ENCODE measurements at regions not wholly inside any gene's neighbourhood (a gene's known extent, or its start where the extent isn't known, plus 50 kb on each side); places are given as distances from the start of the nearest gene placed in this dataset.

DNA sequence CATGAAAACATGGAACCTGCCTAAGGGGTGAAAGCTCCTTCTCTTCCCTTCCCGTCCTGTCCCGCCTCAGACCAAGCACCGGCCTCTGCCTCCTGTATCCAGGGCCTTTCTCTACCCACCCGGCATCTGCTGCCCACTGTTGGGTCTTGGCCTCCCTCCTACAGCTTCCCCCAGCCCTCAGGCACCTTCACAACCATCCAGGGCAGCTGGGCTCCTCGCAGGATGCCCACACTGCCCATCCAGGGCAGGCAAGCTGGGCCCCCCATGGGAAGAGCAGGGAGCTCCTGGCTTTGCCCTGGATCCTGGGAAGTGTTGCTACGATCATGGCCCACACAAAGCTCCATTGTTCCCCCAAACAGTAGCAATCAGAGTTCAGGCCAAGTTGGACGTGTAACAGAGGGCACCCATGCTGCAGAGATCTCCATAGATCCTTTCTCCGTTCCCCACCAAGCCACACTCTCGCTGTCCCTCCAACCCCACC is 206.6 kb downstream of the NDUFA10 start (continued):
- TF ChIP-seq, protein P1, sequence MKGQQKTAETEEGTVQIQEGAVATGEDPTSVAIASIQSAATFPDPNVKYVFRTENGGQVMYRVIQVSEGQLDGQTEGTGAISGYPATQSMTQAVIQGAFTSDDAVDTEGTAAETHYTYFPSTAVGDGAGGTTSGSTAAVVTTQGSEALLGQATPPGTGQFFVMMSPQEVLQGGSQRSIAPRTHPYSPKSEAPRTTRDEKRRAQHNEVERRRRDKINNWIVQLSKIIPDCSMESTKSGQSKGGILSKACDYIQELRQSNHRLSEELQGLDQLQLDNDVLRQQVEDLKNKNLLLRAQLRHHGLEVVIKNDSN (CRISPR knock-in tag; IDR thresholded peaks at IDR 0.05): no peak
- TF ChIP-seq, protein P2, sequence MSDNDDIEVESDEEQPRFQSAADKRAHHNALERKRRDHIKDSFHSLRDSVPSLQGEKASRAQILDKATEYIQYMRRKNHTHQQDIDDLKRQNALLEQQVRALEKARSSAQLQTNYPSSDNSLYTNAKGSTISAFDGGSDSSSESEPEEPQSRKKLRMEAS (CRISPR knock-in tag; IDR thresholded peaks at IDR 0.05): no peak
- TF ChIP-seq BCOR (IDR thresholded peaks at IDR 0.05) (no peak), TAL1 (IDR thresholded peaks at IDR 0.05) (no peak), MCM2 (IDR thresholded peaks at IDR 0.05; ENCODE audit: low read depth) (no peak), SMAD1 (IDR thresholded peaks at IDR 0.05; ENCODE audit: low read depth, low read length, partially characterized antibody) (no peak), LCOR (CRISPR knock-in tag; IDR thresholded peaks at IDR 0.05) (no peak), HNRNPK (IDR thresholded peaks at IDR 0.05; ENCODE audit: low read depth, low read length, poor library complexity, severe bottlenecking) (no peak), PML (IDR thresholded peaks at IDR 0.05; ENCODE audit: low read length) (no peak)

DNA sequence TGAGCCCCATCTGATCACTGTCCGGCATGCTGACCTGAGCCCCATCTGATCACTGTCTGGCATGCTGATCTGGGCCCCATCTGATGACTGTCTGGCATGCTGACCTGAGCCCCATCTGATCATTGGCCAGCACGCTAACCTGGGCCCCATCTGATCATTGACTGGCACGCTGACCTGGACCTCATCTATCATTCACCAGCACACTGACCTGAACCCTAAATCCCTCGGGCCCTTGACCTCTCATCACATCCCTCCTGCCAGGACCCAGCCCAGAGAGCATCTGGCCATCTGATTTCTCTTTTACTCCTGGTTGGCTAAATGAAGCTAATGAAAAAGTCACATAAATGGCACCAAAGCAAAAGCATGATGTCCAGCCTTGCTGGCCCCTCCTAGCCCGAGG is 207.1 kb downstream of the NDUFA10 start:
- Histone ChIP-seq H2AFZ (ENCODE audit: low read depth, low read length) (no peak overlapping the region), H3K4me2 (ENCODE audit: insufficient read depth, low read length) (no peak overlapping the region), H3K36me3 (ENCODE audit: control insufficient read depth, insufficient read depth, low read length) (no peaks in the 10 kb centered on the region), H3K27ac (ENCODE audit: extremely low read depth, low read depth, low read length) (no peak overlapping the region), H3K27me3 (ENCODE audit: control insufficient read depth in 2 of 2, insufficient read depth in 2 of 2, low read length in 2 of 2) (peaks cover 0 to 62% of the 10 kb centered on the region in 2 experiments; a peak in 3 of 5 replicates), H4K20me1 (replicated peaks; ENCODE audit: control insufficient read depth, insufficient read depth, low read length) (no peaks in the 10 kb centered on the region), H3K79me2 (ENCODE audit: control insufficient read depth, insufficient read depth, low read length) (no peaks in the 10 kb centered on the region), H3K9me1 (ENCODE audit: control insufficient read depth, insufficient read depth, low read length) (no peaks in the 10 kb centered on the region), H3K4me3 (no peak overlapping the region), H3K9ac (ENCODE audit: insufficient read depth in 1 of 2, low read depth in 2 of 2, low read length in 2 of 2) (no peak overlapping the region), H3K4me1 (replicated peaks in 1 of 2; ENCODE audit: control insufficient read depth in 2 of 2, insufficient read depth in 2 of 2, low read length in 2 of 2) (peaks cover 0 to 3% of the 10 kb centered on the region in 2 experiments; a peak in 3 of 5 replicates), H3K9me3 (replicated peaks; ENCODE audit: control insufficient read depth, insufficient read depth, low read depth, low read length) (no peaks in the 10 kb centered on the region)
- ChIA-PET CTCF (ENCODE audit: low intra/inter-chr PET ratio) (no interaction called here), POLR2A (interaction anchor here (0.6 to 0.7 kb wide), 2 partner anchors 9 to 125 kb away, joined by 3 read pairs; no protein-coding TSS in a partner anchor)
- FAIRE-seq: no peak
- BruUV-seq (replicated peaks): no TSS peak
- in situ Hi-C loops (cut with MboI) (no loop called here), intact Hi-C loops (cut with micrococcal nuclease) (no loop called here)
- TF ChIP-seq SAP30 (IDR thresholded peaks at IDR 0.05; ENCODE audit: borderline replicate concordance, insufficient read depth, low read depth, low read length, poor library complexity, severe bottlenecking) (no peak), SP1 (CRISPR knock-in tag; IDR thresholded peaks at IDR 0.05) (no peak), OTX1 (CRISPR knock-in tag; IDR thresholded peaks at IDR 0.05) (no peak), CTBP1 (IDR thresholded peaks at IDR 0.05; ENCODE audit: borderline replicate concordance) (no peak), NFATC3 (IDR thresholded peaks at IDR 0.05) (no peak), ZNF785 (CRISPR knock-in tag; IDR thresholded peaks at IDR 0.05) (no peak)
- TF ChIP-seq, protein P3, sequence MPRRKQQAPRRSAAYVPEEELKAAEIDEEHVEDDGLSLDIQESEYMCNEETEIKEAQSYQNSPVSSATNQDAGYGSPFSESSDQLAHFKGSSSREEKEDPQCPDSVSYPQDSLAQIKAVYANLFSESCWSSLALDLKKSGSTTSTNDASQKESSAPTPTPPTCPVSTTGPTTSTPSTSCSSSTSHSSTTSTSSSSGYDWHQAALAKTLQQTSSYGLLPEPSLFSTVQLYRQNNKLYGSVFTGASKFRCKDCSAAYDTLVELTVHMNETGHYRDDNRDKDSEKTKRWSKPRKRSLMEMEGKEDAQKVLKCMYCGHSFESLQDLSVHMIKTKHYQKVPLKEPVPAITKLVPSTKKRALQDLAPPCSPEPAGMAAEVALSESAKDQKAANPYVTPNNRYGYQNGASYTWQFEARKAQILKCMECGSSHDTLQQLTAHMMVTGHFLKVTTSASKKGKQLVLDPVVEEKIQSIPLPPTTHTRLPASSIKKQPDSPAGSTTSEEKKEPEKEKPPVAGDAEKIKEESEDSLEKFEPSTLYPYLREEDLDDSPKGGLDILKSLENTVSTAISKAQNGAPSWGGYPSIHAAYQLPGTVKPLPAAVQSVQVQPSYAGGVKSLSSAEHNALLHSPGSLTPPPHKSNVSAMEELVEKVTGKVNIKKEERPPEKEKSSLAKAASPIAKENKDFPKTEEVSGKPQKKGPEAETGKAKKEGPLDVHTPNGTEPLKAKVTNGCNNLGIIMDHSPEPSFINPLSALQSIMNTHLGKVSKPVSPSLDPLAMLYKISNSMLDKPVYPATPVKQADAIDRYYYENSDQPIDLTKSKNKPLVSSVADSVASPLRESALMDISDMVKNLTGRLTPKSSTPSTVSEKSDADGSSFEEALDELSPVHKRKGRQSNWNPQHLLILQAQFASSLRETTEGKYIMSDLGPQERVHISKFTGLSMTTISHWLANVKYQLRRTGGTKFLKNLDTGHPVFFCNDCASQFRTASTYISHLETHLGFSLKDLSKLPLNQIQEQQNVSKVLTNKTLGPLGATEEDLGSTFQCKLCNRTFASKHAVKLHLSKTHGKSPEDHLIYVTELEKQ (CRISPR knock-in tag; IDR thresholded peaks at IDR 0.05): no peak
- no peak for ATAC-seq
- DNase-seq (ENCODE audit: extremely low read depth in 1 of 4, low spot score in 3 of 4): no peak
- WGBS (ENCODE audit: insufficient coverage, low coverage, missing lambda C conversion rate): 0% methylated on average over 2 of the region's 5 CpGs
